ENCODE measurements at regions not wholly inside any gene's neighbourhood (a gene's known extent, or its start where the extent isn't known, plus 50 kb on each side); places are given as distances from the start of the nearest gene placed in this dataset.
"Not testable (repeated sequence)": the region's sequence is repeated elsewhere in the genome, so short reads cannot be mapped to it uniquely, and the experiment has no call there.

GRCh38 chr12:65744236-65744840, 79.9 kb upstream of the HMGA2 start:
- TF ChIP-seq, protein P1, sequence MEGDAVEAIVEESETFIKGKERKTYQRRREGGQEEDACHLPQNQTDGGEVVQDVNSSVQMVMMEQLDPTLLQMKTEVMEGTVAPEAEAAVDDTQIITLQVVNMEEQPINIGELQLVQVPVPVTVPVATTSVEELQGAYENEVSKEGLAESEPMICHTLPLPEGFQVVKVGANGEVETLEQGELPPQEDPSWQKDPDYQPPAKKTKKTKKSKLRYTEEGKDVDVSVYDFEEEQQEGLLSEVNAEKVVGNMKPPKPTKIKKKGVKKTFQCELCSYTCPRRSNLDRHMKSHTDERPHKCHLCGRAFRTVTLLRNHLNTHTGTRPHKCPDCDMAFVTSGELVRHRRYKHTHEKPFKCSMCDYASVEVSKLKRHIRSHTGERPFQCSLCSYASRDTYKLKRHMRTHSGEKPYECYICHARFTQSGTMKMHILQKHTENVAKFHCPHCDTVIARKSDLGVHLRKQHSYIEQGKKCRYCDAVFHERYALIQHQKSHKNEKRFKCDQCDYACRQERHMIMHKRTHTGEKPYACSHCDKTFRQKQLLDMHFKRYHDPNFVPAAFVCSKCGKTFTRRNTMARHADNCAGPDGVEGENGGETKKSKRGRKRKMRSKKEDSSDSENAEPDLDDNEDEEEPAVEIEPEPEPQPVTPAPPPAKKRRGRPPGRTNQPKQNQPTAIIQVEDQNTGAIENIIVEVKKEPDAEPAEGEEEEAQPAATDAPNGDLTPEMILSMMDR (IDR thresholded peaks at IDR 0.05 in 2 of 3, conservative IDR thresholded peaks at IDR 0.05 in 1 of 3; ENCODE audit: borderline replicate concordance in 1 of 3, insufficient read depth in 1 of 3, low read depth in 2 of 3, low read length in 2 of 3), result not testable (repeated sequence)
- TF ChIP-seq ZBTB33 (IDR thresholded peaks at IDR 0.05; ENCODE audit: extremely low read depth, insufficient replicate concordance, low read length); POLR2AphosphoS5 (IDR thresholded peaks at IDR 0.05; ENCODE audit: low read depth, low read length); SP1 (IDR thresholded peaks at IDR 0.05; ENCODE audit: low read depth); POLR2A (IDR thresholded peaks at IDR 0.05; ENCODE audit: borderline replicate concordance, extremely low read depth, insufficient read depth, insufficient read length); EZH2phosphoT487 (IDR thresholded peaks at IDR 0.05; ENCODE audit: borderline replicate concordance); EZH2 (IDR thresholded peaks at IDR 0.05); CEBPB (IDR thresholded peaks at IDR 0.05; ENCODE audit: low read depth); EGR1 (IDR thresholded peaks at IDR 0.05; ENCODE audit: low read depth); MAX (IDR thresholded peaks at IDR 0.05); SIN3A (IDR thresholded peaks at IDR 0.05; ENCODE audit: low read depth): not testable (repeated sequence)

All from HCT116 (cell line).